Fibroblast of pulmonary artery (primary cell): ENCODE measurements at regions not wholly inside any gene's neighbourhood (a gene's known extent, or its start where the extent isn't known, plus 50 kb on each side); places are given as distances from the start of the nearest gene placed in this dataset.
A peak's percentile ranks its signal among the peaks of the same experiment; 100 is the strongest.

ENCODE experiments used
- DNase-seq: peaks from one replicate; pipeline ENCODE4 v3.0.0-alpha.2; 2010; ENCODE audit warnings: low read depth
- H3K4me3 ChIP-seq: replicated peaks from 2 replicates; pipeline ENCODE4 v1.5.1; 2011; ENCODE audit warnings: low read depth, mild to moderate bottlenecking, control low read depth, low read length, moderate library complexity
- CTCF ChIP-seq: IDR thresholded peaks from 2 replicates; pipeline ENCODE4 v1.5.1; 2011; ENCODE audit warnings: mild to moderate bottlenecking, control low read depth, low read length, inconsistent platforms; ENCODE audit errors: missing control alignments

- no peak overlapping the region for H3K4me3 ChIP-seq
- no peak for DNase-seq
- no peak for TF ChIP-seq CTCF
Observed at GRCh38 chr5:68644971-68645370, 429.4 kb downstream of the PIK3R1 start.

- no peak overlapping the region for H3K4me3 ChIP-seq
- TF ChIP-seq CTCF: no peak
- DNase-seq: peak; percentile 39
Observed at GRCh38 chr5:68646144-68646543, 430.6 kb downstream of the PIK3R1 start.

DNA sequence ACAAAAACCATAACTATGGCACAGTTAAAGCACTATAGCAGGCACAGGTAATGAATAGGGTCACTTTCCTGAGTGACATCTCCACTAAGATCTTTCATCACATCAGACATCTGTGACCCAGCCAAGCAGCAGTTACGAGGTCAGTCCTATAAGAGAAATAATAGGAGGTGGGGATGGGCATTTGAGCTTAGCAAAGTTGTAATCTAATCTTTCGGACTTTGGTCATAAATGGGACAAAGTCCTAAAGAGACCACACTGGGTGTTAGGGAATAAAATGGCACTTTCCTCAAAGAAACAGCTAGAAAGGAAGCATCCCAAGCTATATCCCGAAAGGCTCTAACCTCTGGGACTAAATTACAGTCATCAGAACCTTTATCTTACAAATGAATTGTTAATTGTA lies 432.2 kb downstream of the PIK3R1 start:
- TF ChIP-seq CTCF: no peak
- no peak overlapping the region for H3K4me3 ChIP-seq
- no peak for DNase-seq

GRCh38 chr5:68648944-68649857 lies 433.6 kb downstream of the PIK3R1 start:
- DNase-seq: no peak
- TF ChIP-seq CTCF: no peak
- no peak overlapping the region for H3K4me3 ChIP-seq

GRCh38 chr5:68652534-68652965 lies 437.0 kb downstream of the PIK3R1 start:
- no peak for TF ChIP-seq CTCF
- H3K4me3 ChIP-seq: no peak overlapping the region
- peak; percentile 73 for DNase-seq

- no peak for DNase-seq
- H3K4me3 ChIP-seq: no peak overlapping the region
- TF ChIP-seq CTCF: no peak
Observed at GRCh38 chr5:68653471-68653870, 437.9 kb downstream of the PIK3R1 start.
